Left kidney (tissue), 1 donor: ENCODE measurements at regions not wholly inside any gene's neighbourhood (a gene's known extent, or its start where the extent isn't known, plus 50 kb on each side); places are given as distances from the start of the nearest gene placed in this dataset.

Experiments used
- DNase-seq: peaks from one replicate; pipeline ENCODE4 v3.0.0-alpha.2; 2013

- DNase-seq: no peak
Observed at GRCh38 chr2:37544591-37545031, 126.8 kb downstream of the CDC42EP3 start.

GRCh38 chr2:37549598-37549997 is 121.8 kb downstream of the CDC42EP3 start:
- DNase-seq: no peak

GRCh38 chr2:37550190-37550589 is 121.3 kb downstream of the CDC42EP3 start:
- DNase-seq: no peak

- DNase-seq: no peak
Observed at GRCh38 chr2:37551783-37552182, 119.7 kb downstream of the CDC42EP3 start.

GRCh38 chr2:37552339-37552738 is 119.1 kb downstream of the CDC42EP3 start:
- no peak for DNase-seq

GRCh38 chr2:37553411-37554154 is 117.9 kb downstream of the CDC42EP3 start:
- DNase-seq: no peak

- DNase-seq: no peak
Observed at GRCh38 chr2:37554155-37554510, 117.3 kb downstream of the CDC42EP3 start.

- no peak for DNase-seq
Observed at GRCh38 chr2:37554687-37555086, 116.8 kb downstream of the CDC42EP3 start.

GRCh38 chr2:37555457-37555856 is 116.0 kb downstream of the CDC42EP3 start:
- DNase-seq: no peak

GRCh38 chr2:37556256-37556655 is 115.2 kb downstream of the CDC42EP3 start:
- DNase-seq: no peak

- no peak for DNase-seq
Observed at GRCh38 chr2:37558623-37559022, 112.8 kb downstream of the CDC42EP3 start.

- DNase-seq: no peak
Observed at GRCh38 chr2:37560241-37560848, 111.1 kb downstream of the CDC42EP3 start.

GRCh38 chr2:37560863-37561614 is 110.4 kb downstream of the CDC42EP3 start:
- DNase-seq: no peak

- DNase-seq: no peak
Observed at GRCh38 chr2:37561615-37562569, 109.5 kb downstream of the CDC42EP3 start.

GRCh38 chr2:37563375-37564015 is 107.9 kb downstream of the CDC42EP3 start:
- DNase-seq: no peak

- no peak for DNase-seq
Observed at GRCh38 chr2:37564356-37564755, 107.1 kb downstream of the CDC42EP3 start.

GRCh38 chr2:37566517-37566981 is 104.9 kb downstream of the CDC42EP3 start:
- no peak for DNase-seq

- no peak for DNase-seq
Observed at GRCh38 chr2:37568565-37568964, 102.9 kb downstream of the CDC42EP3 start.

- DNase-seq: no peak
Observed at GRCh38 chr2:37569131-37569823, 102.2 kb downstream of the CDC42EP3 start.

- DNase-seq: no peak
Observed at GRCh38 chr2:37569986-37570679, 101.3 kb downstream of the CDC42EP3 start.
